ENCODE measurements at regions not wholly inside any gene's neighbourhood (a gene's known extent, or its start where the extent isn't known, plus 50 kb on each side); places are given as distances from the start of the nearest gene placed in this dataset.

DNA sequence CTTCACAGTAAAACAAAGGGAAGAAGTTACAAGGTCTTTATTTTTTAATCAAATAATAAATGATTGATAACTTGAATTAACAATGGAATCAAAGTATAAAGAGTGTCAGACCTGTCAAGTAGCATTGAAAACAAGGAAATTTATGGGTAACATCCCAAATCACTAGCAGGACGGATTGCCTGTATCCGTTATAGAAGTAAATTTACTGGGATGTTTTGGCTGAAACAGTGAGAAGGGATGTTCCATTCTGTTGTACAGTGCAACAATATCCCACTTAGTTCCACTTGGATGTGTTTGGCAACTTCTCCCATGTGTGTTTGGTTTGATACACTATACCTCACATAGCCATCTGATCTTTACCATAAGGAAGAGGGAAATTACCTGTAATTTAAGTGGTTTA is 421.0 kb upstream of the CHD1 start:
- TF ChIP-seq FOXJ3 (CRISPR knock-in tag; IDR thresholded peaks at IDR 0.05): no peak
- TF ChIP-seq SIN3A (IDR thresholded peaks at IDR 0.05; ENCODE audit: borderline replicate concordance, low read depth, low read length): no peak
- TF ChIP-seq, protein P1, sequence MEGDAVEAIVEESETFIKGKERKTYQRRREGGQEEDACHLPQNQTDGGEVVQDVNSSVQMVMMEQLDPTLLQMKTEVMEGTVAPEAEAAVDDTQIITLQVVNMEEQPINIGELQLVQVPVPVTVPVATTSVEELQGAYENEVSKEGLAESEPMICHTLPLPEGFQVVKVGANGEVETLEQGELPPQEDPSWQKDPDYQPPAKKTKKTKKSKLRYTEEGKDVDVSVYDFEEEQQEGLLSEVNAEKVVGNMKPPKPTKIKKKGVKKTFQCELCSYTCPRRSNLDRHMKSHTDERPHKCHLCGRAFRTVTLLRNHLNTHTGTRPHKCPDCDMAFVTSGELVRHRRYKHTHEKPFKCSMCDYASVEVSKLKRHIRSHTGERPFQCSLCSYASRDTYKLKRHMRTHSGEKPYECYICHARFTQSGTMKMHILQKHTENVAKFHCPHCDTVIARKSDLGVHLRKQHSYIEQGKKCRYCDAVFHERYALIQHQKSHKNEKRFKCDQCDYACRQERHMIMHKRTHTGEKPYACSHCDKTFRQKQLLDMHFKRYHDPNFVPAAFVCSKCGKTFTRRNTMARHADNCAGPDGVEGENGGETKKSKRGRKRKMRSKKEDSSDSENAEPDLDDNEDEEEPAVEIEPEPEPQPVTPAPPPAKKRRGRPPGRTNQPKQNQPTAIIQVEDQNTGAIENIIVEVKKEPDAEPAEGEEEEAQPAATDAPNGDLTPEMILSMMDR (IDR thresholded peaks at IDR 0.05): no peak
- TF ChIP-seq POLR2AphosphoS5 (IDR thresholded peaks at IDR 0.05; ENCODE audit: low read depth, low read length): no peak
- no peak for TF ChIP-seq ELF1 (IDR thresholded peaks at IDR 0.05)
- TF ChIP-seq YY1 (IDR thresholded peaks at IDR 0.05; ENCODE audit: low read depth): no peak
- TF ChIP-seq SMC3 (IDR thresholded peaks at IDR 0.05; ENCODE audit: low read depth, low read length): no peak
- TF ChIP-seq EP300 (IDR thresholded peaks at IDR 0.05; ENCODE audit: borderline replicate concordance in 1 of 2, low read depth in 1 of 2, low read length in 1 of 2): no peak
- no peak for TF ChIP-seq RAD21 (IDR thresholded peaks at IDR 0.05; ENCODE audit: low read length)
- no peak for TF ChIP-seq NFIC (IDR thresholded peaks at IDR 0.05; ENCODE audit: borderline replicate concordance)
- TF ChIP-seq TAF1 (IDR thresholded peaks at IDR 0.05; ENCODE audit: borderline replicate concordance, low read depth, low read length): no peak
- TF ChIP-seq EZH2phosphoT487 (IDR thresholded peaks at IDR 0.05; ENCODE audit: borderline replicate concordance, low read depth): no peak
- TF ChIP-seq NRF1 (IDR thresholded peaks at IDR 0.05; ENCODE audit: low read depth, low read length): no peak
- TF ChIP-seq MXI1 (IDR thresholded peaks at IDR 0.05; ENCODE audit: low read depth, low read length): no peak

All from SK-N-SH (cell line).